Ectodermal cell (in vitro differentiated cells): ENCODE measurements at regions not wholly inside any gene's neighbourhood (a gene's known extent, or its start where the extent isn't known, plus 50 kb on each side); places are given as distances from the start of the nearest gene placed in this dataset.

ENCODE experiments used
- H3K27ac ChIP-seq: 2 replicates; pipeline ENCODE4 v1.7.0; 2013; ENCODE audit warnings: mild to moderate bottlenecking, low read depth, low read length; ENCODE audit not compliant: insufficient read depth, poor library complexity, severe bottlenecking
- H3K27me3 ChIP-seq: 2 replicates; pipeline ENCODE4 v1.7.0; 2013; ENCODE audit warnings: mild to moderate bottlenecking, low read length; ENCODE audit not compliant: insufficient read depth, control insufficient read depth, poor library complexity, severe bottlenecking
- H3K36me3 ChIP-seq: one replicate; pipeline ENCODE4 v1.7.0; 2013; ENCODE audit warnings: low read length; ENCODE audit not compliant: control insufficient read depth, insufficient read depth
- H3K4me1 ChIP-seq: one replicate; pipeline ENCODE4 v1.7.0; 2013; ENCODE audit warnings: low read length; ENCODE audit not compliant: control insufficient read depth, insufficient read depth
- H3K4me3 ChIP-seq: 2 replicates; pipeline ENCODE4 v1.7.0; 2013; ENCODE audit warnings: low read depth, low read length, control low read depth; ENCODE audit not compliant: insufficient read depth
- H3K9me3 ChIP-seq: 2 replicates; pipeline ENCODE4 v1.7.0; 2013; ENCODE audit warnings: mild to moderate bottlenecking, low read length, moderate library complexity; ENCODE audit not compliant: control insufficient read depth
- WGBS, 2 experiments: methylation state at CpG; one replicate each; pipeline ENCODE4 v1.1.7; 2013; ENCODE audit warnings: missing lambda C conversion rate in 2 of 2; 5-methylcytosine and 5-hydroxymethylcytosine counted together

- WGBS, 2 experiments, result 90 to 91% methylated on average over 10 of the region's 10 CpGs
Observed at GRCh38 chr10:78301481-78301880, 267.8 kb downstream of the RPS24 start.

GRCh38 chr10:78301891-78302738 lies 268.5 kb downstream of the RPS24 start:
- 81 to 86% methylated on average over 11 of the region's 11 CpGs for WGBS, 2 experiments
- H3K9me3 ChIP-seq, result no peaks in the 10 kb centered on the region
- H3K27ac ChIP-seq, result no peak overlapping the region
- H3K4me1 ChIP-seq, result peaks cover 5% of the 10 kb centered on the region
- no peaks in the 10 kb centered on the region for H3K27me3 ChIP-seq
- no peaks in the 10 kb centered on the region for H3K36me3 ChIP-seq
- H3K4me3 ChIP-seq, result peak overlapping the region; percentile 14

More at GRCh38 chr10:78301481-78301880, 267.8 kb downstream of the RPS24 start:
- Histone ChIP-seq H3K4me3 (no peak overlapping the region), H3K27me3 (no peaks in the 10 kb centered on the region), H3K27ac (no peak overlapping the region), H3K9me3 (no peaks in the 10 kb centered on the region), H3K4me1 (peaks cover 5% of the 10 kb centered on the region), H3K36me3 (no peaks in the 10 kb centered on the region)

DNA sequence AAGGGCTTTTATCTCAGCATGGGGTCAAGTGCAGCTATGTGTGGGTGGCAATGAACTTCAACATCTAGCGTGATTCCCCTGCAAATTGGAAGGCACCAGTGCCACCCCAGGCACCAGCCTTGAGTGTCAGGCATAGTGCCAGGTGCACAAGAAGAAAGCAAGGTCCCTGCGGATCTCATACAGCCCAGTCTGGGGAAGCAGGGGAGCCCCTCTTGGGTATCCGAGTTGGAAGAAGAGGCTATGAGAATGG lies 269.0 kb downstream of the RPS24 start:
- Histone ChIP-seq H3K4me1 (peaks cover 5% of the 10 kb centered on the region), H3K4me3 (peak overlapping the region; percentile 14), H3K9me3 (no peaks in the 10 kb centered on the region), H3K36me3 (no peaks in the 10 kb centered on the region), H3K27me3 (no peaks in the 10 kb centered on the region), H3K27ac (peak overlapping the region; percentile 31)
- WGBS, 2 experiments, result 13 to 19% methylated on average over 3 of the region's 3 CpGs

- H3K27ac ChIP-seq, result peak overlapping the region; percentile 31
- H3K27me3 ChIP-seq, result no peaks in the 10 kb centered on the region
- no peaks in the 10 kb centered on the region for H3K36me3 ChIP-seq
- no peaks in the 10 kb centered on the region for H3K9me3 ChIP-seq
- WGBS, 2 experiments, result 8 to 9% methylated on average over 81 of the region's 81 CpGs
- H3K4me3 ChIP-seq, result peak overlapping the region; percentile 14
- H3K4me1 ChIP-seq, result peaks cover 5% of the 10 kb centered on the region
Observed at GRCh38 chr10:78302989-78303854, 269.6 kb downstream of the RPS24 start.

GRCh38 chr10:78304091-78305045 lies 270.7 kb downstream of the RPS24 start:
- H3K4me1 ChIP-seq, result peaks cover 5% of the 10 kb centered on the region
- 89 to 90% methylated on average over 12 of the region's 12 CpGs for WGBS, 2 experiments
- no peak overlapping the region for H3K27ac ChIP-seq
- no peaks in the 10 kb centered on the region for H3K27me3 ChIP-seq
- no peaks in the 10 kb centered on the region for H3K36me3 ChIP-seq
- H3K4me3 ChIP-seq, result no peak overlapping the region
- H3K9me3 ChIP-seq, result no peaks in the 10 kb centered on the region

- no peaks in the 10 kb centered on the region for H3K9me3 ChIP-seq
- 87 to 89% methylated on average over 3 of the region's 3 CpGs for WGBS, 2 experiments
- no peak overlapping the region for H3K4me3 ChIP-seq
- no peaks in the 10 kb centered on the region for H3K27me3 ChIP-seq
- no peak overlapping the region for H3K27ac ChIP-seq
- H3K36me3 ChIP-seq, result no peaks in the 10 kb centered on the region
- H3K4me1 ChIP-seq, result peaks cover 5% of the 10 kb centered on the region
Observed at GRCh38 chr10:78305311-78305710, 271.6 kb downstream of the RPS24 start.

- Histone ChIP-seq H3K9me3 (no peaks in the 10 kb centered on the region), H3K4me1 (peaks cover 5% of the 10 kb centered on the region), H3K27me3 (no peaks in the 10 kb centered on the region), H3K4me3 (no peak overlapping the region), H3K27ac (no peak overlapping the region), H3K36me3 (no peaks in the 10 kb centered on the region)
- 88 to 94% methylated on average over 5 of the region's 5 CpGs for WGBS, 2 experiments
Observed at GRCh38 chr10:78306358-78306757, 272.7 kb downstream of the RPS24 start.

DNA sequence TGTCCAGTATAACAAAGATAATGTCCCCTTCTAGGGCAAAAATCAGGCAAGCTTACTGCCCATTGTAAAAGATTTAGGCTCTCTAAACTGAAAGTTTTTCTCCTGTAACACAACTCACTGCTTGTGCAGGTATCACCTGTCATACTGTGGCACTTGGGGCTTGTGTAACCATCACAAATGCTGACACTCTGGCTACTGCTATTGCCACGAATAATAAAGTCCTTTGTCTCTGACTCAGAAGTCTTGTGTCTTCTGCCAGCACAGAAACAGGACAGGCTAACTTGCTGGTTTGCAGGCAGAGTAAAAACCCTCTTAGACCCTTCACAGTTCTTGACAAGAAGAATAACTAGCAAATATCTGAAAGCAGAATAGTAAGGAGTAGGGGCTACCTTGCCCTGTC lies 273.9 kb downstream of the RPS24 start:
- H3K27ac ChIP-seq, result no peak overlapping the region
- no peaks in the 10 kb centered on the region for H3K27me3 ChIP-seq
- no peak overlapping the region for H3K4me3 ChIP-seq
- H3K36me3 ChIP-seq, result no peaks in the 10 kb centered on the region
- H3K9me3 ChIP-seq, result no peaks in the 10 kb centered on the region
- peaks cover 3% of the 10 kb centered on the region for H3K4me1 ChIP-seq
- 89 to 90% methylated on average over 1 of the region's 1 CpG for WGBS, 2 experiments

DNA sequence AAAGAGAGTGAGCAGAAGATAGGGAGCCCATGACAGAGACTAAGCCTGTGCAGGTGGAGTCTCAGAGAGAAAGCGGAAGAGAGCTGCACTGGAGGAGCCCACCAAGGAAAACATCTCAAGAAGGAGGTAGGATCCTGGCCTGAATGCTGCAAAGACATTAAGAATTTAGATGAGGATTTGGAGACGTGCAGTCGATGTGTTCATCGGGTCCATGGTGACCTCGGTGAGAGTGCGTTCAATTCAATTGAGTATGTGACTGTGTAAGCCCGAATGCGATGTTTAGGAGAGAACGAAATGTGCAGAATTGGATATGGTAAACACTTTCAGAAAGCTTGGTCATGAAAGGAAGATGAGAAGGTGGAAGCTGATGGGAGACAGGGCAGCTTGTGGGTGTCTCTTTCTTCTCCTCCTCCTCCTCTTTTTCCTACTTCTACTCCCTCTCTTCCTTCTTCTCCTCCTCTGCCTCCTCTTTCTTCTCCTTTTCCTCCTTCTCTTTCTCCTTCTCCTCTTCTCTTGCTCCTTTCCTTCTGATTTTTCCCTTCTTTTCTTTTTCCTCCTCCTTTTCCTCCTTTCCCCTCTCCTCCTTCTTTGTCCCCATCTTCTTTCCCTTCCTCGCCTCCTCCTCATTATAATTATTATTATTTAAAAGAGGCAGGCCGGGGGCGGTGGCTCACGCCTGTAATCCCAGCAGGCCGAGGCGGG lies 276.0 kb downstream of the RPS24 start:
- no peaks in the 10 kb centered on the region for H3K9me3 ChIP-seq
- H3K4me3 ChIP-seq, result no peak overlapping the region
- no peaks in the 10 kb centered on the region for H3K27me3 ChIP-seq
- H3K4me1 ChIP-seq, result no peaks in the 10 kb centered on the region
- WGBS, 2 experiments, result 90 to 93% methylated on average over 14 to 15 of the region's 15 CpGs
- no peak overlapping the region for H3K27ac ChIP-seq
- no peaks in the 10 kb centered on the region for H3K36me3 ChIP-seq
